ENCODE measurements at regions not wholly inside any gene's neighbourhood (a gene's known extent, or its start where the extent isn't known, plus 50 kb on each side); places are given as distances from the start of the nearest gene placed in this dataset.

- Histone ChIP-seq H3K4me3 (no peak overlapping the region), H3K36me3 (ENCODE audit: low read depth, missing control alignments) (no peaks in the 10 kb centered on the region), H3K4me1 (no peaks in the 10 kb centered on the region), H3K9me3 (no peaks in the 10 kb centered on the region), H3K27me3 (no peaks in the 10 kb centered on the region), H3K27ac (no peak overlapping the region)
- intact Hi-C loops (cut with DNase I; ENCODE audit: low total_unique reads): no loop called here
- no peak for DNase-seq
- WGBS, 2 donors: 67 to 75% methylated on average over 3 of the region's 3 CpGs
- TF ChIP-seq POLR2A (IDR thresholded peaks at IDR 0.05): no peak
- TF ChIP-seq CTCF (IDR thresholded peaks at IDR 0.05): no peak
Measured at GRCh38 chr9:79053598-79053997, 518.2 kb upstream of the TLE4 start.

- H3K9me3 ChIP-seq: no peaks in the 10 kb centered on the region
- DNase-seq: no peak
- H3K36me3 ChIP-seq (ENCODE audit: low read depth, missing control alignments): no peaks in the 10 kb centered on the region
- no peaks in the 10 kb centered on the region for H3K27me3 ChIP-seq
- no peak overlapping the region for H3K4me3 ChIP-seq
- no peak for TF ChIP-seq CTCF (IDR thresholded peaks at IDR 0.05)
- TF ChIP-seq POLR2A (IDR thresholded peaks at IDR 0.05): no peak
- H3K4me1 ChIP-seq: no peaks in the 10 kb centered on the region
- intact Hi-C loops (cut with DNase I; ENCODE audit: low total_unique reads): no loop called here
- no peak overlapping the region for H3K27ac ChIP-seq
- 82 to 94% methylated on average over 6 of the region's 6 CpGs for WGBS, 2 donors
Measured at GRCh38 chr9:79054500-79054899, 517.3 kb upstream of the TLE4 start.

- 89 to 92% methylated on average over 5 of the region's 5 CpGs for whole genome bisulfite sequencing, 2 donors
- intact Hi-C loops (cut with DNase I; ENCODE audit: low total_unique reads): no loop called here
Measured at GRCh38 chr9:79056041-79056440, 515.7 kb upstream of the TLE4 start.

GRCh38 chr9:79057576-79057975 lies 514.2 kb upstream of the TLE4 start:
- no peaks in the 10 kb centered on the region for H3K27me3 ChIP-seq
- no peaks in the 10 kb centered on the region for H3K9me3 ChIP-seq
- intact Hi-C loops (cut with DNase I; ENCODE audit: low total_unique reads): no loop called here
- no peak overlapping the region for H3K4me3 ChIP-seq
- no peaks in the 10 kb centered on the region for H3K36me3 ChIP-seq (ENCODE audit: low read depth, missing control alignments)
- no peak for DNase-seq
- H3K4me1 ChIP-seq: no peaks in the 10 kb centered on the region
- TF ChIP-seq POLR2A (IDR thresholded peaks at IDR 0.05) (no peak), CTCF (IDR thresholded peaks at IDR 0.05) (no peak)
- no peak overlapping the region for H3K27ac ChIP-seq

More at GRCh38 chr9:79056041-79056440, 515.7 kb upstream of the TLE4 start:
- no peaks in the 10 kb centered on the region for H3K36me3 ChIP-seq (ENCODE audit: low read depth, missing control alignments)
- no peak for TF ChIP-seq POLR2A (IDR thresholded peaks at IDR 0.05)
- no peak for TF ChIP-seq CTCF (IDR thresholded peaks at IDR 0.05)
- H3K9me3 ChIP-seq: no peaks in the 10 kb centered on the region
- H3K27ac ChIP-seq: no peak overlapping the region
- no peaks in the 10 kb centered on the region for H3K27me3 ChIP-seq
- no peak for DNase-seq
- no peak overlapping the region for H3K4me3 ChIP-seq
- no peaks in the 10 kb centered on the region for H3K4me1 ChIP-seq

- no peaks in the 10 kb centered on the region for H3K36me3 ChIP-seq (ENCODE audit: low read depth, missing control alignments)
- no peaks in the 10 kb centered on the region for H3K4me1 ChIP-seq
- intact Hi-C loops (cut with DNase I; ENCODE audit: low total_unique reads): no loop called here
- no peak overlapping the region for H3K27ac ChIP-seq
- TF ChIP-seq POLR2A (IDR thresholded peaks at IDR 0.05) (no peak), CTCF (IDR thresholded peaks at IDR 0.05) (no peak)
- H3K9me3 ChIP-seq: no peaks in the 10 kb centered on the region
- no peak for DNase-seq
- 81 to 87% methylated on average over 1 of the region's 1 CpG for WGBS, 2 donors
- no peaks in the 10 kb centered on the region for H3K27me3 ChIP-seq
- no peak overlapping the region for H3K4me3 ChIP-seq
Measured at GRCh38 chr9:79060766-79061165, 511.0 kb upstream of the TLE4 start.

Data from testis (tissue), 2 donors.